Lower leg skin (tissue), 3 donors: ENCODE measurements at regions not wholly inside any gene's neighbourhood (a gene's known extent, or its start where the extent isn't known, plus 50 kb on each side); places are given as distances from the start of the nearest gene placed in this dataset.

ENCODE experiments used
- POLR2A ChIP-seq, 2 donors: fragments of 450-650 bp; IDR thresholded peaks; one replicate each; pipeline ENCODE4 v1.6.1; 2016 to 2017; ENCODE audit warnings: antibody characterized with exemption in 2 of 2, mild to moderate bottlenecking in 1 of 2, moderate library complexity in 1 of 2
- TF ChIP-seq, protein P1 (sequence below), 3 donors: fragments of 450-650 bp; IDR thresholded peaks; one replicate each; pipeline ENCODE4 v1.5.1; 2016; ENCODE audit warnings: antibody characterized with exemption in 3 of 3, mild to moderate bottlenecking in 3 of 3, moderate library complexity in 2 of 3

DNA sequence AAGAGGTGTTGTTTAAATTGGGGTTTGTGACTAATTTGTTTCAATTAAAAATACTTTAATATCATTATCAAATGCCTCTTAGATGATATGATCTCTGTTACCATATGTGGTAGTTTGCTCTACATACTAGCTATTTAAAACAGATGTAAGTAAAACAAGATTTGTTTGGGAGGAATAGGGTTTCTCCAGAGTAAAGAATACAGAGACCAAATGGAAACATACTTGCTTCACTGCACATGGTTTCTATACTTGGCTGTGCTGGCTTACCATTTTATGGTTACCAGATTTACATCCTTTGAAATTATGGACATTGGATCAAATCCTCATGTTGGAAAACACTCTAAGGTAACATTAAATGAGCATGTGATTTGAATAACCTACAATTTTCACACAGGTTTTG lies 588.3 kb downstream of the CD109 start:
- TF ChIP-seq, protein P1, sequence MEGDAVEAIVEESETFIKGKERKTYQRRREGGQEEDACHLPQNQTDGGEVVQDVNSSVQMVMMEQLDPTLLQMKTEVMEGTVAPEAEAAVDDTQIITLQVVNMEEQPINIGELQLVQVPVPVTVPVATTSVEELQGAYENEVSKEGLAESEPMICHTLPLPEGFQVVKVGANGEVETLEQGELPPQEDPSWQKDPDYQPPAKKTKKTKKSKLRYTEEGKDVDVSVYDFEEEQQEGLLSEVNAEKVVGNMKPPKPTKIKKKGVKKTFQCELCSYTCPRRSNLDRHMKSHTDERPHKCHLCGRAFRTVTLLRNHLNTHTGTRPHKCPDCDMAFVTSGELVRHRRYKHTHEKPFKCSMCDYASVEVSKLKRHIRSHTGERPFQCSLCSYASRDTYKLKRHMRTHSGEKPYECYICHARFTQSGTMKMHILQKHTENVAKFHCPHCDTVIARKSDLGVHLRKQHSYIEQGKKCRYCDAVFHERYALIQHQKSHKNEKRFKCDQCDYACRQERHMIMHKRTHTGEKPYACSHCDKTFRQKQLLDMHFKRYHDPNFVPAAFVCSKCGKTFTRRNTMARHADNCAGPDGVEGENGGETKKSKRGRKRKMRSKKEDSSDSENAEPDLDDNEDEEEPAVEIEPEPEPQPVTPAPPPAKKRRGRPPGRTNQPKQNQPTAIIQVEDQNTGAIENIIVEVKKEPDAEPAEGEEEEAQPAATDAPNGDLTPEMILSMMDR (IDR thresholded peaks at IDR 0.05), result no peak
- TF ChIP-seq POLR2A (IDR thresholded peaks at IDR 0.05), result no peak
